OCI-LY3 (cell line): ENCODE measurements at regions not wholly inside any gene's neighbourhood (a gene's known extent, or its start where the extent isn't known, plus 50 kb on each side); places are given as distances from the start of the nearest gene placed in this dataset.

Experiments
- H2AFZ ChIP-seq: fragments of 200-600, 300-600 bp; shearing (Covaris generic); 2 replicates; pipeline ENCODE4 v1.6.0; 2014; ENCODE audit warnings: antibody characterized with exemption, low read depth, low read length
- H3K27ac ChIP-seq: fragments of 200-600, 300-600 bp; sonication (generic); 2 replicates; pipeline ENCODE4 v1.5.1; 2014; ENCODE audit warnings: mild to moderate bottlenecking, low read length, moderate library complexity, mixed read lengths
- H3K27me3 ChIP-seq: fragments of 200-600, 300-600 bp; sonication (generic); 2 replicates; pipeline ENCODE4 v1.6.1; 2014; ENCODE audit warnings: low read depth, low read length, mixed read lengths
- H3K36me3 ChIP-seq: fragments of 200-600, 300-600 bp; sonication (generic); replicated peaks from 2 replicates; pipeline ENCODE3; 2014; ENCODE audit warnings: low read depth, low read length, mixed read lengths
- H3K4me1 ChIP-seq: fragments of 300-600, 200-600 bp; sonication (generic); 2 replicates; pipeline ENCODE4 v1.6.1; 2014; ENCODE audit warnings: low read length, mixed read lengths
- H3K4me2 ChIP-seq: fragments of 200-600, 300-600 bp; sonication (generic); 2 replicates; pipeline ENCODE4 v1.6.1; 2014; ENCODE audit warnings: low read length, mixed read lengths
- H3K4me3 ChIP-seq: fragments of 300-600, 200-600 bp; sonication (generic); 2 replicates; pipeline ENCODE4 v1.5.1; 2014; ENCODE audit warnings: antibody characterized with exemption, mild to moderate bottlenecking, low read length, moderate library complexity
- H3K79me2 ChIP-seq: fragments of 300-600, 200-600 bp; shearing (Covaris generic); 2 replicates; pipeline ENCODE4 v1.6.1; 2014; ENCODE audit warnings: mild to moderate bottlenecking, low read length, mixed read lengths
- H3K9ac ChIP-seq: fragments of 300-600, 200-600 bp; shearing (Covaris generic); 2 replicates; pipeline ENCODE4 v1.6.0; 2014; ENCODE audit warnings: mild to moderate bottlenecking, low read length, moderate library complexity
- H3K9me3 ChIP-seq: fragments of 200-600, 300-600 bp; shearing (Covaris generic); 2 replicates; pipeline ENCODE4 v1.6.1; 2014; ENCODE audit warnings: low read length, mixed read lengths; ENCODE audit not compliant: insufficient read depth
- H4K20me1 ChIP-seq: fragments of 200-600, 300-600 bp; sonication (generic); 2 replicates; pipeline ENCODE4 v1.6.1; 2016; ENCODE audit warnings: low read length, mixed read lengths; ENCODE audit not compliant: insufficient read depth
- EZH2phosphoT487 ChIP-seq: fragments of 200-600 bp; shearing (Covaris generic); IDR thresholded peaks from 2 replicates; pipeline ENCODE4 v1.6.1; 2018; ENCODE audit warnings: antibody characterized with exemption, mixed run types, low read depth
- TF ChIP-seq, protein P1 (sequence below): fragments of 200-600, 300-600 bp; sonication (generic); IDR thresholded peaks from 2 replicates; pipeline ENCODE4 v1.5.1; 2014; ENCODE audit warnings: antibody characterized with exemption, low read length, low read depth

DNA sequence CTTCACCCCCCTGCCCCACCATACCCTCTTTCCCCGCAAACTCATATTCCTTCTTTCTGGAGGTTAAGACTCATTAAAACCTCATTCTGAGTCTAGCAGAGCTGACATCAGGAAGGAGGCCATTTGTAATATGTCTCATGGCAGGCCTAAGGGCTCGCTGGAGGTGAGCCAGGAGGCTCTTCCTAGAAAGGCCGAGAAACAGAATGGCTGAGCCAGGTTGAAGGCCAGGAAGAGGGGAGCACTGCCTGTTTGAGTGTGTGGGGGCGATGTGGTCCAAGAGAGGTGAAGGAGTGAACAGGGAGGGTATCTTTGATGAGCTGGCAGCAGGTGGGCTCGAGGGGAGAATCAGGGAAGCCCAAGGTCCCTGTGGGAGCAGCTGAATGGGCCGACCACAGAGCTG is 317.3 kb downstream of the TLE3 start:
- no peak overlapping the region for H3K27ac ChIP-seq
- no peak overlapping the region for H3K4me2 ChIP-seq
- no peaks in the 10 kb centered on the region for H4K20me1 ChIP-seq
- no peaks in the 10 kb centered on the region for H3K79me2 ChIP-seq
- no peaks in the 10 kb centered on the region for H3K36me3 ChIP-seq
- peaks cover 75% of the 10 kb centered on the region for H3K27me3 ChIP-seq
- no peaks in the 10 kb centered on the region for H3K9me3 ChIP-seq
- TF ChIP-seq, protein P1, sequence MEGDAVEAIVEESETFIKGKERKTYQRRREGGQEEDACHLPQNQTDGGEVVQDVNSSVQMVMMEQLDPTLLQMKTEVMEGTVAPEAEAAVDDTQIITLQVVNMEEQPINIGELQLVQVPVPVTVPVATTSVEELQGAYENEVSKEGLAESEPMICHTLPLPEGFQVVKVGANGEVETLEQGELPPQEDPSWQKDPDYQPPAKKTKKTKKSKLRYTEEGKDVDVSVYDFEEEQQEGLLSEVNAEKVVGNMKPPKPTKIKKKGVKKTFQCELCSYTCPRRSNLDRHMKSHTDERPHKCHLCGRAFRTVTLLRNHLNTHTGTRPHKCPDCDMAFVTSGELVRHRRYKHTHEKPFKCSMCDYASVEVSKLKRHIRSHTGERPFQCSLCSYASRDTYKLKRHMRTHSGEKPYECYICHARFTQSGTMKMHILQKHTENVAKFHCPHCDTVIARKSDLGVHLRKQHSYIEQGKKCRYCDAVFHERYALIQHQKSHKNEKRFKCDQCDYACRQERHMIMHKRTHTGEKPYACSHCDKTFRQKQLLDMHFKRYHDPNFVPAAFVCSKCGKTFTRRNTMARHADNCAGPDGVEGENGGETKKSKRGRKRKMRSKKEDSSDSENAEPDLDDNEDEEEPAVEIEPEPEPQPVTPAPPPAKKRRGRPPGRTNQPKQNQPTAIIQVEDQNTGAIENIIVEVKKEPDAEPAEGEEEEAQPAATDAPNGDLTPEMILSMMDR = no peak
- TF ChIP-seq EZH2phosphoT487 = no peak
- H3K9ac ChIP-seq = no peak overlapping the region
- H3K4me1 ChIP-seq = no peaks in the 10 kb centered on the region
- no peak overlapping the region for H2AFZ ChIP-seq
- H3K4me3 ChIP-seq = no peak overlapping the region

DNA sequence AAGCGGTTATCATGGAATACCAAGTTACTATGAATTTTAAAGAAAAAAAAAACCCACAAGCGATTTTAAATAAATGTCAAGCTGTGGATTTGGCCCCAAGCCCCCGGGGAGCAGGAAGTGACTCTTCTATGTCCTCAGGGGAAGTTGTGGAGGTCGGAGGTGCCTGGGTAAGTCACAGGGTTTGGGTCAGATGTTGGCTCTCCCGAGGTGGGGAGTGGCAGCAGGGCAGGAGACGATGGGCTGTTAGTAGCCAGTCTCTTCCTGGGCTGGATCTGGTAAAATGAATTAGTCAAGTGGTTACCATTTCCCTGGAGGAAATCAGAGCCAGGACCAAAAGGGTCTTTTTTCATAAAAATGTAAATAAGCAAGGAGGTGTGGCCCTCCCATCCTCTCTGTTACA is 316.7 kb downstream of the TLE3 start:
- H3K4me3 ChIP-seq = no peak overlapping the region
- no peaks in the 10 kb centered on the region for H3K4me1 ChIP-seq
- no peak for TF ChIP-seq EZH2phosphoT487
- TF ChIP-seq, protein P1 = no peak
- H3K9ac ChIP-seq = no peak overlapping the region
- H3K27ac ChIP-seq = no peak overlapping the region
- H3K36me3 ChIP-seq = no peaks in the 10 kb centered on the region
- no peak overlapping the region for H3K4me2 ChIP-seq
- peaks cover 75% of the 10 kb centered on the region for H3K27me3 ChIP-seq
- H2AFZ ChIP-seq = no peak overlapping the region
- no peaks in the 10 kb centered on the region for H3K79me2 ChIP-seq
- H4K20me1 ChIP-seq = no peaks in the 10 kb centered on the region
- no peaks in the 10 kb centered on the region for H3K9me3 ChIP-seq

DNA sequence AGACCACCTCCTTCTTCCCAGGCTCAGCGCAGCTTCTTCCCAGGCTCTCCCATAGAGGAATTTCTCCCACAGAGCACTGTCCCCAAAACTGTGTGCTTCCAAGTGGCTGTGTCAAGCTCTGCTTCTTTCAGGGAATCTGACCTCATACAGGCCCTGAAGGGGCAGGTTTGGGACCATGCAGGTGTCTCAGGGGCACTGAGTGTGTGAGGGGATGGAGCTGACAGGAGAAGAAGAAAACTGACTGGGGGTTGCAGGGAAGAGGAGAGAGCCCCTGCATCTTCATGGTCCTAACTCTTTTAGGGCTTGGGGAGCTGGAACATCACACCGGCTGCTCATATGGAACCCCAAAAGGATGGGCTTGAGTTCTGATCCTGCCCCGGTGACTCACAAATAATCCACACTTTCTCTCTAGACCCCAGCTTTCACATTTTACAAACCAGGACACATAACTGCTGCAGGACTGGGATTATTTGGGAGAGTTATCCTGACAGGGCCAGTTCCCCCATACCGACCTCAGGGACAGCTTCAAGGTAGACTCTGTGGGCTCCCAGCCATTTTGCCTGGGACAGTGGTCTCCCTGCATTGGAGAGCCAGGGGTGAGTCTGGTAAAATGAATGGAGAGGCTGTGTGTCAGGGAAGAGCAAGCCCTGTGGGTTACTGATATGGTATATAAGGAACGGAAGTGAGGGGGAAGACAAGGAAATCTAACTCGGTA is 316.1 kb downstream of the TLE3 start:
- Histone ChIP-seq H4K20me1 (no peaks in the 10 kb centered on the region), H3K27ac (no peak overlapping the region), H3K9me3 (no peaks in the 10 kb centered on the region), H3K79me2 (no peaks in the 10 kb centered on the region), H3K27me3 (peaks cover 76% of the 10 kb centered on the region), H3K4me3 (no peak overlapping the region), H2AFZ (no peak overlapping the region), H3K4me2 (no peak overlapping the region), H3K36me3 (no peaks in the 10 kb centered on the region), H3K9ac (no peak overlapping the region), H3K4me1 (no peaks in the 10 kb centered on the region)
- TF ChIP-seq, protein P1 = no peak
- TF ChIP-seq EZH2phosphoT487 = no peak

DNA sequence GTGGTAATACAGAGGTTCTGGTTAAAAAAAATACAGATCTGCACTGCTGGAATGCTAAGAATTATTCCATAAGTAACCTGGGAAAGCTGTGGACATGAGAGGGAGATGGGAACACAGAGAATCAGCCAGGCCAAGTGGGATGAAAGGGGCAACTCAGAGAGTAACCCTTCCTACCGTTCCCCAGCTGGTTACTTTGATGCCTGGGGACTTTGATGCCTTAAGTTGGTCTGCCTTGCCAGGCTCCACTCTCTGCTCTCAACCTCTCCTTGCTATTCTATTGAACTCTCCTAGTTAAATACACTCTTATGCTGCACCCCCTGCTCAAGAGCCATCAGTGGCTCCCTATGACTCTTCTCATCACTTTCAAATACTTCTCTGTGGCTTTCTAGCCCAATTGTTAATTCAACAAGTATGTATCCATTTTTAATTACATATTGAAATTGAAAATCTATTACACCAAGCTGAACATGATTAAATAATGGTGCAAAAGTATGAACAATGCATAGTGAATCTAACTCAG is 315.5 kb downstream of the TLE3 start:
- Histone ChIP-seq H3K9ac (no peak overlapping the region), H3K9me3 (no peaks in the 10 kb centered on the region), H3K27me3 (peaks cover 76% of the 10 kb centered on the region), H2AFZ (no peak overlapping the region), H3K36me3 (no peaks in the 10 kb centered on the region), H3K4me2 (no peak overlapping the region), H3K79me2 (no peaks in the 10 kb centered on the region), H4K20me1 (no peaks in the 10 kb centered on the region), H3K4me1 (no peaks in the 10 kb centered on the region), H3K4me3 (no peak overlapping the region), H3K27ac (no peak overlapping the region)
- TF ChIP-seq, protein P1 = no peak
- no peak for TF ChIP-seq EZH2phosphoT487
